GM19463 (cell line): ENCODE measurements at regions not wholly inside any gene's neighbourhood (a gene's known extent, or its start where the extent isn't known, plus 50 kb on each side); places are given as distances from the start of the nearest gene placed in this dataset.
A peak's percentile ranks its signal among the peaks of the same experiment; 100 is the strongest.

ENCODE experiments used
- ATAC-seq: cut with Tn5 transposase; IDR thresholded peaks from one replicate; pipeline ENCODE4 v1.9.1; 2021; ENCODE audit warnings: mild to moderate bottlenecking, moderate library complexity; ENCODE audit not compliant: unreplicated experiment

- ATAC-seq: no peak
Measured at GRCh38 chr6:118761645-118762044, 110.3 kb upstream of the CEP85L start.

- no peak for ATAC-seq
Measured at GRCh38 chr6:118758946-118759345, 107.6 kb upstream of the CEP85L start.

GRCh38 chr6:118755941-118756646 lies 104.7 kb upstream of the CEP85L start:
- ATAC-seq: no peak

GRCh38 chr6:118752803-118753202 lies 101.4 kb upstream of the CEP85L start:
- no peak for ATAC-seq

DNA sequence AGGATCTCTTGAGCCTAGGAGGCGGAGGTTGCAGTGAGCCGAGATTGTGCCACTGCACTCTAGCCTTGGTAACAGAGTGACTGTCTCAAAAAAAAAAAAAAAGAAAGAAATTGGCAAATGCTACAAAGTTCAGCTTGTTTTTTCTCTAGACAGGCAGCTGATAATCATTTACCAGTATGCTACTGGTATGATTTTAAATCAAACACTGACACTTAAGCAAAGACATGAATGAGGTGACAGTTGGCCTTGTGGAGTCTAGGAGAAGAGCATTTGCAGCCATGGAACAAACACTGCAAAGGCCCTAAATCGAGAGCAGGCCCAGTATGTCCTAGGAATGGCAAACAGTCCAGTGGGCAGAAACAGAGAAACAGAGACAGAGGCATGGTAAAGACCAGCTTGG lies 99.7 kb upstream of the CEP85L start:
- no peak for ATAC-seq

DNA sequence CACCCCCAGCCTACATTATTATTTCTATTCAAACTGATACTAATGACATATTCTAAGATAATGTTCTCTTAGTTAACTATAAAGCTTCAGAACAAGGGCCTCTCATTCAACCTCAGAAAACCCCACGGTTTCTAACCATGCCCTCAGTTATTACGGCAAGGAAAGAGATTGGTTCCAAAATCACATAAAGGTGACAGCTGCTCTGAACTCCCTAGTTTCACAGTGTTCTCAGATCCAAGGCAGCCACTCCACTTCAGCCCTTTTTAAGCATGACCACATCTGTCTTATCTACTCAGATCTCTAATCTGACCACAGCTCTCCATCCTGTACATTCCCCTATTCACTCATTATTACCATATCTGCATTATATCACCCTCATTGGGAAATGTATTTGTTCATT lies 98.8 kb upstream of the CEP85L start:
- no peak for ATAC-seq

DNA sequence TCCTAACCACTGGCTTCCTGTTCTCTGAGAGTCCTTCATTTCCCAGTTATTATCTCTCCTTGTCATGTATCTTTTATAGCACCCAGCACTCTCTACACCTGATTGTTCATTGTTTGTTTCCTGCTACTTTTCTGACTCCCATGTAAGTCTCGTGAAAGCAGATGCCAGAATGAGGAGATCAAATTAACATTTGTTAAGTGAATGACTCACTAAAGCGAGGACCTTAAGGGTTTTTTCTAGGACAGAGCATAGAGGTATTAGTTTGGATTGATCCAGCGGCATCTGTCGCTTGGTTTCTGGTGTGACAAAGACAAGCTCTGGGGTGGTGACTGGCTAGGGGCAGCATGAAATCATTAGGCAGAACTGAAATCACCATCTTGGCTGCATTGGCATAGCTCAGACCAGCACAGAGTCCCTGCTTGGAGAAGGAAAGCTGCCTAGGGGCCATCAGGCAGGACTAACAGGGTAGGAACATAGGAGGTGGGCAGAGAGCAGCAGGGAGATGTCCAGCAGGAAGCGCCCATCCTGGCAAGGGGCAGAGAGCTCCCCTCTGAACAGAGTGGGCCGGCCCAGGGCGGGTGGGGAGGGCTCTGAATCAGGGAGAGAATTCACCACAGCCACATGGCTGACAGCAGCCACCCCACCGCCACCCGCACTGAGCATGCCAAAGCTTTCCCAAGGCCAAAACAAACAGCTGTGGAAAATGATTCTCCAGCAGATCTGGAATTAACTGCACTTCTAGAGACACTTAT lies 97.1 kb upstream of the CEP85L start:
- ATAC-seq: no peak

DNA sequence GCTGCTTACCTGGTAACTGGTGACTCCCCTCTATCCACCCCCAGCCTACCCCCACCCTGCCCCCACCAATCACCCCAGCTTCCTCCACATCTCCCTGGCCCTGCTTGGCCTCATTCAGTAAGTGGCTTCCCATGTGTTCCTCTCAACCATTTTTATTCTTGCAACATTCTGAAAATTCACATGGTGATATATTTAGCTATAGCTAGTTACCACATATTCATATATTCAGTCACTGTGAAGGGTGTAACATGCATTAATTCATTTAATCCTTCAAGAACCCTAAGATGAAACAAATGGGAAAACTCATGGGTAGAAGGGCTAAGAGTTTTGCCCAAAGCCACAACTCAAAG lies 95.4 kb upstream of the CEP85L start:
- ATAC-seq: no peak

DNA sequence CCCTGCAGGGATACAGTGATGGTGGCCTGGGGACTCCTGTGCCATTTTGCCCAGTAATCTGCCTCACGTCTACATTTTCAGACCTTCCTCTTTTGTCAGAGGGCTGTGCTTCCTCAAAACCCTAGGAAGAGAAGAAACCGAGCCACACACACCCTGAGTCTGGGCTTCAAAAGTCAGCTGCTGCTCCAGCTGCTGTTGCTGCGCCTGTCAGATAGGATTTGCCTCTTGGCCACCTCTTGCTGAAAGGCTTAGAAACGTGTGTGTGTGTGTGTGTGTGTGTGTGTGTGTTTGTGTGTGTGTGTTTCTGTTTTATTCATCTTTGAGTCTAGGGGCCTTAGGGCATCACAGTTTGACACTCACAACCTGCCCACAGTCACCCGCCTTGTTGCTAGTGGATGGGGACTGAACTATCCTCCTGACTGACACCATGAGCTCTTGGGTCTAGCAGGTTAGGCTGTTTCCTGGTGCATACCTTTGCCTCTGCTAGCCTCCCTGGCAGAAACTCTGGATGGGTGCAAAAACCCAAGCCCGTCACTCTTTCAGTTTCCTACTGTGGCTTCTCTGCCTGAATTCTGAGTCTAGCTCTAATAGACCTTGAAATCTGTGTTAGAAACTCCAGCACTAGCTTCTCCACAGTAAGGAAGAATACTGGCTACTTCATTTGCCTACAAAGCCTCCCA lies 94.9 kb upstream of the CEP85L start:
- no peak for ATAC-seq

- ATAC-seq: no peak
Measured at GRCh38 chr6:118745156-118745555, 93.8 kb upstream of the CEP85L start.

GRCh38 chr6:118744261-118744941 lies 93.0 kb upstream of the CEP85L start:
- no peak for ATAC-seq

DNA sequence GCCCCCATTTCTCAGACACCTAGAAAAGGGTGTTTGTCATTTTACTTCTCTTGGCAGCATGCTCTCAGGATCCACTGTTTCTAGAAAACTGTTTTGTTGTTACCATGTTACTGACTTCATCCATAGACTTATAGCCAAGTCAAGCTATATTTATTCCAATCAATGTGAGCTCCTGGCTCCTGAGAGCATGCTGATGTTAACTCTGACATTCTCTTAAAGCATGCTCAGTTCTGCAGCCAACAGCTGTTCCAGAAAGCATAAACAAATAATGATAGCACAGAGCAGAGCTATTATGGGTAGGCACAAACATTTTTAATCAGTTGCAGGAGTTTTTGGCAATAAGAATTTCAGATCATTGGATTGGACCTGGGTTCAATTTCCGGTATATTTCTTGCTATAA lies 92.4 kb upstream of the CEP85L start:
- no peak for ATAC-seq

- ATAC-seq: no peak
Measured at GRCh38 chr6:118740372-118740771, 89.0 kb upstream of the CEP85L start.

DNA sequence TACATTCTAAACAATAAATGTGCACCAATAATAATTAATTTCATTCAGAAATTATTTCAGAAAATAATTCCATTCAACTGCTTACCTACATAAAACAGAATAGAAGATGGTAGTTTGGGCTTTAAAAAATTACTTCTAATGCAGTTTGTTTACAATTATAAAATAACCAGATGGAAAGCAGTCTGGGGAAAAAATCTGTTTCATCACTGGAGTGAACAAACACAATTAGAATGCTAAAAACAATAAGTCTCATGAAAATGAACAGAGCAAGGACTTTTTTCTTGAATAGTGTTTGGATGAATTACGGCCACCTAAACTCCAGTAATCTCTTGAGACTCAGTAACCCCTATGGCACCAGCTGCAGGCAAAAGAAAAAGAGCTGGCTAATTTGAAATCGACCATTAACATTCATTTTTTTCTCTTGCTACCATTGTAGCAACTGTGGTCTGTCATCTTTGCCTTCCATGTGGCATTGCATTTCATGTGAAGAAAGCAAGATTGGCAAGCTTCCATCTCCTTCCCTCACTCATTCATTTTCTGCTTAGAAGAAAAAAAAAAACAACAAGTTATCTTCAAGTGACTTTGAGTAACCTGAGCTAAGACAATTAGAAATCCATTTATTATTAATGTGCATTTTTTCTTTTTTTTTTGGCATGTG lies 88.4 kb upstream of the CEP85L start:
- no peak for ATAC-seq

- ATAC-seq: no peak
Measured at GRCh38 chr6:118736440-118736839, 85.0 kb upstream of the CEP85L start.

- peak; percentile 48 for ATAC-seq
Measured at GRCh38 chr6:118735320-118735719, 83.9 kb upstream of the CEP85L start.

GRCh38 chr6:118725944-118726343 lies 74.6 kb upstream of the CEP85L start:
- no peak for ATAC-seq

DNA sequence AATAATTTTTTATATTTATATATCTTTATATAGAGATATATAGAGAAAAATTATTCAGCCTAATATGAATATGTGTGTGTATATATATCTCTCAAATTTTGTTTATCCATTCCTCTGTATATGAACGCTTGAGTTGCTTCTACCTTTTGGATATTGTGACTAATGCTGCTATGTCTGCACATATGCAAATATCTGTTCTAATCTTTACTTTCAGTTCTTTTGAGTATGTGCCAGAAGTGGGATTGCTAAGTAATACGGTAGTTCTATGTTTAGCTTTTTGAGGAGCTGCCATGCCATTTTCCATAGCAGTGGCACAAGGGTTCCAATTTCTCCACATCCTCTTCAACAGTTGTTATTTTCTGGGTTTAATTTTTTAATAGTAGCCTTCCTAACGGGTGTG lies 72.8 kb upstream of the CEP85L start:
- ATAC-seq: peak; percentile 71

- no peak for ATAC-seq
Measured at GRCh38 chr6:118722829-118723813, 71.7 kb upstream of the CEP85L start.

DNA sequence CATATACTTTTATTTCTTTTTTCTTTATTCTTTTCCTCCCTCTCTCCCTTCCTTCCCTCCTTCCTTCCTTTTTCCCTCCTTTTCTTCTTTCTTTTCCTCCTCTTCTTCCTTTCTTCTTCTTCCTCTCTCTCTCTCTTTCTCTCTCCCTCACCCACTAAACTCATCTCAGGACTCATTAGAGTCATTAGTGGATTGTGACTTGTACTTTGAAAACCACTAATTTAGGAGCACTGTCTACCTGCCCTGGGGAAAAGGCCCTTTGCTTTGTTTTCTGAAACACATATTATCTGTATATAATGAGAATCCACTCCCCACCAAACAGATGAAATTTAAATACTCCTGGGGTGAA lies 68.7 kb upstream of the CEP85L start:
- ATAC-seq: peak; percentile 31
